BLaER1 (cell line): ENCODE measurements at regions not wholly inside any gene's neighbourhood (a gene's known extent, or its start where the extent isn't known, plus 50 kb on each side); places are given as distances from the start of the nearest gene placed in this dataset.
A peak's percentile ranks its signal among the peaks of the same experiment; 100 is the strongest.

ENCODE experiments used
- H3K27ac ChIP-seq: shearing (Covaris generic); formaldehyde crosslinking; 2 replicates; pipeline ENCODE4 v1.8.1; 2022
- H3K27me3 ChIP-seq: shearing (Covaris generic); formaldehyde crosslinking; 2 replicates; pipeline ENCODE4 v1.8.1; 2022
- H3K36me3 ChIP-seq: shearing (Covaris generic); formaldehyde crosslinking; 2 replicates; pipeline ENCODE4 v1.8.1; 2022
- H3K4me1 ChIP-seq: shearing (Covaris generic); formaldehyde crosslinking; 2 replicates; pipeline ENCODE4 v1.8.1; 2022
- H3K4me2 ChIP-seq: shearing (Covaris generic); formaldehyde crosslinking; 2 replicates; pipeline ENCODE4 v1.8.1; 2022
- H3K4me3 ChIP-seq: shearing (Covaris generic); formaldehyde crosslinking; 2 replicates; pipeline ENCODE4 v1.8.1; 2022
- H3K9ac ChIP-seq: shearing (Covaris generic); formaldehyde crosslinking; 2 replicates; pipeline ENCODE4 v1.8.1; 2022
- H3K9me3 ChIP-seq: shearing (Covaris generic); formaldehyde crosslinking; 2 replicates; pipeline ENCODE4 v1.8.1; 2022
- H4K20me1 ChIP-seq: shearing (Covaris generic); formaldehyde crosslinking; 2 replicates; pipeline ENCODE4 v1.8.1; 2022
- Cebpa-rat ChIP-seq: shearing (Covaris generic); IDR thresholded peaks from 2 replicates; pipeline ENCODE4 v1.8.1; 2022

DNA sequence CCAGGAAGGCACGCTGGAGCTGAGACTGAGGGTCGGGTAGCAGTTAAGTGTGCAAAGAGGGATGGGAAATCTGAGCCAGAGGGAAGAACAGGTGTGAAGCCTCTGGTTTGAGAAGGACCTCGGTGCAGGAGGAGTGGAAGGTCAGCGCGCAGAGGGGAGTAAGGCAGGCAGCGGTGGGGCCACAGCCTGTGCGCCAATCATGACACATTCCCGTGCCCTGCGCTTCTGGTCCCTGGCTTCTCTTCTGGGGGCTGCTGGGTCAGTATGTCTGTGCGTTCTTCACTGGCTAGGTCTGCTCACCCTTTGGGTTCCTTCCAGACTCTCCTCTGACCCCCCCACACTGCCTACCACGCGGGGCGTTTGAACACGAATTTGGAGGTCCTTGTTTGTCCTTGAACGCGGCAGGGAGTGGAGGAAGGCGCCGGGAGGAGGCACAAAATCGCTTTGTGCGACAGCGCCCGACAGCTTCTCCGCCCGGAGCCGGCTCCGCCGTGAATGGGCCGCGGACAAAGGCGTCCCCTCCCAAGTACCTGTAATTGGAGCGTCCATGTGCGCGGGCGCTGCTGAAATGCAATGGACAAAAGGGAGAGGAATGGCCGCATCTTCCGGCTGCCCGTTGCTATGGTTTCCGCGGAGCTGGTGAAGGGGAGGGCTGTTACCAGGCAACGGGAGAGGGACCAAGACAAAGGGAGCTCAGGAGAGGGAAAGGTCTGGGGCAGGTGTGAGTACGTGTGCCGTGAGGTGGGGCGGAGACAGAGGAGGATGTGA lies 207.2 kb upstream of the SRRM4 start:
- H3K9ac ChIP-seq, result no peak overlapping the region
- no peaks in the 10 kb centered on the region for H3K27me3 ChIP-seq
- no peaks in the 10 kb centered on the region for H3K36me3 ChIP-seq
- H4K20me1 ChIP-seq, result no peaks in the 10 kb centered on the region
- H3K4me3 ChIP-seq, result no peak overlapping the region
- no peak for TF ChIP-seq Cebpa-rat
- H3K4me2 ChIP-seq, result no peak overlapping the region
- H3K27ac ChIP-seq, result no peak overlapping the region
- H3K9me3 ChIP-seq, result no peaks in the 10 kb centered on the region
- H3K4me1 ChIP-seq, result no peaks in the 10 kb centered on the region

DNA sequence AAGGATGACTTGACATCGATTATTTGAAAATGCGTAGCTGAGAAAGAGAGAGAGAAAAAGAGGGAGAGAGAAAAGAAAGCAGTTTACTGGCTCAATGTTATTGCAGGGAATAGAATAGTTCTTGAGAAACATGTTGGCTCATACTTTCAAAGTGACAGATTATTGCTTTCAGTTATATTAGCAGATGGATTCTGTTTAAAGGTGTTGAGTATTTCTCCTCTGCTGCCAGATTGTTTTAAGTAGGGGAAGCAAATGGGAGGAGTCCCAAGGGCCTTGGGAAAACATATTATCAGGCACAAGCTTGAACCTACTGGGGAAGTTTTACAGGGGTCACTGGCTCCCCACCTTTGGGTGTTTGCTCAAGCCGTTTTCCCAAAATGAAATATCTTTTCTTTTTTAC lies 203.8 kb upstream of the SRRM4 start:
- TF ChIP-seq Cebpa-rat, result no peak

DNA sequence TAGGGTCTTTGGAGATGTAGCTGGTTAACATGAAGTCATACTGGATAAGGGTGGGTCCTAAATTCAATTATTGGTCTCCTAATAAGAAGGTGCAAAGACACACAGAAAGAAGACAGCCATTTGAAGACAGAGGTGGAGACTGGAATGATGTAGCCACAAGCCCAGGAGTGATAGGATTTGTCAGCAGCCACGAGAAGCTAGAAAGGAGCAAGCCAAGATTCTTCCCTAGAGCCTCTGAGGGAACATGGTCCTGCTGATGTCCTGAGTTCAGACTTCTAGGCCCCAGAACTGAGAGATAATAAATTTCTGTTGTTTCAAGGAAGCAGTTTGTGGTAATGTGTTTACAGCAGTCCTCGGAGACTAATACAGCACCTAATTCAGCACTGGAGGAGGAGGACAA lies 203.3 kb upstream of the SRRM4 start:
- Histone ChIP-seq H3K4me2 (no peak overlapping the region), H3K27ac (no peak overlapping the region), H3K4me3 (no peak overlapping the region), H4K20me1 (no peaks in the 10 kb centered on the region), H3K27me3 (no peaks in the 10 kb centered on the region), H3K9me3 (no peaks in the 10 kb centered on the region), H3K4me1 (no peaks in the 10 kb centered on the region), H3K9ac (no peak overlapping the region), H3K36me3 (no peaks in the 10 kb centered on the region)
- TF ChIP-seq Cebpa-rat, result no peak

More for the DNA sequence above, 203.8 kb upstream of the SRRM4 start:
- Histone ChIP-seq H3K4me1 (no peaks in the 10 kb centered on the region), H3K36me3 (no peaks in the 10 kb centered on the region), H3K9ac (no peak overlapping the region), H3K4me2 (no peak overlapping the region), H3K27me3 (no peaks in the 10 kb centered on the region), H4K20me1 (no peaks in the 10 kb centered on the region), H3K27ac (no peak overlapping the region), H3K9me3 (no peaks in the 10 kb centered on the region), H3K4me3 (no peak overlapping the region)

DNA sequence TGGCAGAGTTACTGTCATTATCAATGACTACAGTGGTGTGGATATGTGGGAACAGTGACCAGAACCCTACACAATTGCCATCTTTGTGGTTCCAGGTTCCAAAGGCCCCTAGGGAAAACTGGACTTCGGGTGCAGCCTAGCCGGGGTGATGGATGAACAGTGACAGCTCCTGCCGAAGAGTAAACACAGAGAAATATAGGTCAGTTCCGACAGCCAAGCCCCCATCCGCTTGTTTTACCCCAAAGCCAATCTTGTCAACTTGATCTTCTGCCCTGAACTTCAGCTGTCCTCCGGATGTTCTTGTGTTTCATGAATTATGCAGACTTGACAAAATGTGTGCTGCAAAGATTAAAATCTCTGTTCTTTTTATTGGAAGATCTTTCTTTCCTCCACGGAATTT lies 200.4 kb upstream of the SRRM4 start:
- Histone ChIP-seq H3K4me1 (peaks cover 6% of the 10 kb centered on the region), H3K27ac (no peak overlapping the region), H3K4me3 (no peak overlapping the region), H4K20me1 (no peaks in the 10 kb centered on the region), H3K27me3 (no peaks in the 10 kb centered on the region), H3K9me3 (no peaks in the 10 kb centered on the region), H3K9ac (no peak overlapping the region), H3K36me3 (no peaks in the 10 kb centered on the region), H3K4me2 (no peak overlapping the region)
- no peak for TF ChIP-seq Cebpa-rat

DNA sequence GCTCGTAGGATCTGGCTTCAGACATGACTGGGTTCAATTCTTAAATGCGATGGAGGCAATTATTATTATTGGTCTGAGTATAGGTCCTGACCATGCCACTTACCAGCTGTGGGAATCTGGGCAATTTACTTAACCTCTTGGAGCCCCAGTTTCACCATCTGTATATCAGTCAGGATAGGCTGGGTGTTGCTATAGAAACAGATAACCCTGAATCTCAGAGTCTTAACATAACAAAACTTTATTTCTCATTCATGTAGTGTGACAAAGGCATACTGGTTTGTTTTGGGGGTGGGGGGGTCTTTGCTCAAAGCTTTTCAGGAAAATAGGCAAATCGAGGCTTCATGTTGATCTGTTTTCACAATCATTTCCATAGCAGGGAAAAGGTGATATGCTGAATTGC lies 199.6 kb upstream of the SRRM4 start:
- Histone ChIP-seq H3K27ac (no peak overlapping the region), H3K9me3 (no peaks in the 10 kb centered on the region), H4K20me1 (no peaks in the 10 kb centered on the region), H3K27me3 (no peaks in the 10 kb centered on the region), H3K9ac (no peak overlapping the region), H3K4me2 (no peak overlapping the region), H3K4me1 (peaks cover 6% of the 10 kb centered on the region), H3K36me3 (no peaks in the 10 kb centered on the region), H3K4me3 (no peak overlapping the region)
- TF ChIP-seq Cebpa-rat, result no peak

DNA sequence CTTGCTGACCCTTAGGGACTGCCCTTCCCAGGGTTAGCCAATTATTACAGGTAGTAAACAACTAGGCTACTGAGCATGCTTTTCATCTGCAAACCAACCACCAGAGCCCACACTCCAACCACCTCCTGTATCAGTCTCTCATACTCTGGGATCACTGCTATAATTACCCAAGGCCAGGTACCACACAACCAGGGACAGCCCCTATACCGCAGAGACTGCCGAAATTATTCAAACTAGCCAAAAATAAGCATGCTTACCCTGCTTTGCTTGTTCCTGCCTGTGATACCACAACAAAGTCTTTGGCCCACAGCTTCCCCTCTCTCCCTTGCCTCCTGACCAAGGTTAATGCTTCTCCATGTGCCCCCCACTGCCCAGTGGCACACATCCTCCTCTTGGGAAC lies 197.6 kb upstream of the SRRM4 start:
- no peak overlapping the region for H3K27ac ChIP-seq
- no peak for TF ChIP-seq Cebpa-rat
- peaks cover 7% of the 10 kb centered on the region for H3K4me1 ChIP-seq
- H3K9ac ChIP-seq, result no peak overlapping the region
- H3K27me3 ChIP-seq, result no peaks in the 10 kb centered on the region
- no peaks in the 10 kb centered on the region for H3K36me3 ChIP-seq
- peak overlapping the region; percentile 34 for H3K4me2 ChIP-seq
- H3K9me3 ChIP-seq, result no peaks in the 10 kb centered on the region
- H3K4me3 ChIP-seq, result no peak overlapping the region
- no peaks in the 10 kb centered on the region for H4K20me1 ChIP-seq

DNA sequence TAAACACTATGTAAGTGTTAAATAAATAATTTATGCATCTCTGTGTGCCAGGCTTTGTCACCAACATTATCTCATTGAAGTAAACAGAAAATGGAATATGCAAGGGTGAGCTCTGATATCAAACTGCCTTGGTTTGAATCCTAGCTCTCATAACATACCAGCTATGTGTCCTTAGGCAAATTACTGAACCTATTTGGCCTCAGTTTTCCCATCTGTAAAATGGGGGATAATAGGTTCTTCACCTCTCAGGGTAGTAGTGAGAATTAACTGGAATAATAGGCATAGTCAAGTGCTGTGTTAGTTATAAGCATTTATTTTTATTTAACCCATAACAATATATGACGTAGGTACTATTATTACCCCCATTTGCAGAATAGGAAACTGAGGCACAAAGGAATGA lies 190.8 kb upstream of the SRRM4 start:
- no peak overlapping the region for H3K4me2 ChIP-seq
- peaks cover 12% of the 10 kb centered on the region for H3K4me1 ChIP-seq
- H3K27ac ChIP-seq, result no peak overlapping the region
- no peak overlapping the region for H3K4me3 ChIP-seq
- H3K9ac ChIP-seq, result no peak overlapping the region
- no peak for TF ChIP-seq Cebpa-rat
- no peaks in the 10 kb centered on the region for H3K9me3 ChIP-seq
- H3K27me3 ChIP-seq, result no peaks in the 10 kb centered on the region
- H3K36me3 ChIP-seq, result no peaks in the 10 kb centered on the region
- no peaks in the 10 kb centered on the region for H4K20me1 ChIP-seq

DNA sequence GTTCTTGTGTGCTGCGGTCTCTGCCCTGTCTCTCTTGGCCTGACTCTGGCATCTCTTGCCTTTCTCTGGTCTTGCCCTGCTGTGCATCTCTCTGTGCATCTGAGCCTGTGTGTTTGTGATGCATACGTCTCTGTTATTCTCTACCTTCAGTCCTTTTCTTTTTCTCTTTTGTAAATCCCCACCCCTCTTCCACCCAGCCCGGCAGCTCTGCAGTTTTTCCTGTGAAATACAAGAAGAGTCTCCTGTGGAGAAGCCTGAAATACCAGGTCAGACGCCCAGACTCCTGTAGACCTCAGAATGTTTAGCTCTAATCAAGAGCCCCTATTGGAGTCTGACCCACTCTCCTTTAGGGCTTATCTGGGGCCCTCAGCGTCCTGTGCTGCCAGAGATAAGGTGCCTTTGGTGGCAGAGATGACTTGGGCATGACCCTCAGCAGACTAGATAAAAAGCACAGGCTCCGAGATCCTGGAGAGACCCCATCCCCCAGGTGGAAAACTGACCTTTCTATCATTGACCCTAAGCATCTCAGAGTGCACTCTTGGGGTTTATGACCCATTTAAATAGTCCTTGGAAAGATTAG lies 167.5 kb upstream of the SRRM4 start:
- Histone ChIP-seq H3K9ac (no peak overlapping the region), H3K4me1 (no peaks in the 10 kb centered on the region), H3K9me3 (no peaks in the 10 kb centered on the region; the same call in 1 of the 2 replicates), H4K20me1 (no peaks in the 10 kb centered on the region), H3K27ac (no peak overlapping the region), H3K4me3 (no peak overlapping the region), H3K27me3 (no peaks in the 10 kb centered on the region), H3K36me3 (no peaks in the 10 kb centered on the region), H3K4me2 (no peak overlapping the region)
- TF ChIP-seq Cebpa-rat, result no peak

DNA sequence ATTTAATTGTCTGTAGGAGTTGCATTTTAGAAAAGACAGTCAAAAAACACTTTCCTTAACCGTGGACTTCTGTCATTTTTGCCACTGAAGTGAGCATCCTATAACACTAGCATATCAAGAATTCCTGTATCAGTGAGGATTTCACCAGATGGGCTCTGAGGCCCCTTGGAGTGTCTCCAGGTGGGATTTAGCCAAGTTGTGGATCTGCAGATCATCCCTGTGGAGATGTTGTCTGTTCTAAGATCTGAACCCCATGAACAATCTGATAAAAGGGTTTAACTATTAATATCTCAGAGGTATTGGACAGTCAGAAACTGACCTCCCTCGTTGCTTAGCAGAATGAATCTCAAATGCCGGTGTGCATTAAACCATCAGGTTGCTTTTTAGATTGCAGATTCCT lies 165.0 kb upstream of the SRRM4 start:
- TF ChIP-seq Cebpa-rat, result no peak
- H3K4me2 ChIP-seq, result no peak overlapping the region

DNA sequence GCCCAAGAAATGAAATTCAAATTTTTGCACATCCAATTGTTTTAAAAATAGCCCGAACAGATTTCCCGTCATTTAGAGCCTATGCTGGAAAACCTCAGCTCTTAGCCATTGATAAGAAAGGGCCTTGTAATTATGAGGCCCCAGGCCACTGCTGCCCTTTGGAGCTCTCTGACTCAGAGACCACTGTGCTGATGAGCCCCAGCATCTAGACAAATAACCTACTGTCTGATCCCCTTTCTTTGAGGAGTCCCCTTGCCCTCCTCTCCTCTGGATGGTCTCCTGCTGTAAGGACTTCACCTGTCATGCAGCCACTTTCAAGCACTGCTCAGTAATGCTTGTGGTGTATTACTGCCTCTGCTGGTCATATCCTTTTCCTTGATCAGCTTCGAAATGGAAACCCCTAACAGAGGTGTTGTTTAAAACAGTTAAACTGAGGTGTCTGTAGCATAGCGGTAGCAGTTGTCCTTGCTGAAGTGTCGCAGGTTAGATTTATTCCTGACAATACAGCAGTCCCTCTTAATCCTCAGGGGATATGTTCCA lies 159.9 kb upstream of the SRRM4 start:
- TF ChIP-seq Cebpa-rat, result no peak
- H3K4me1 ChIP-seq, result peaks cover 5% of the 10 kb centered on the region; the same call in 1 of the 2 replicates
- H3K36me3 ChIP-seq, result no peaks in the 10 kb centered on the region
- H3K9ac ChIP-seq, result no peak overlapping the region
- no peaks in the 10 kb centered on the region for H3K27me3 ChIP-seq
- H4K20me1 ChIP-seq, result no peaks in the 10 kb centered on the region
- no peak overlapping the region for H3K27ac ChIP-seq
- H3K4me3 ChIP-seq, result no peak overlapping the region
- peaks cover 6% of the 10 kb centered on the region; the same call in 1 of the 2 replicates for H3K9me3 ChIP-seq
- no peak overlapping the region for H3K4me2 ChIP-seq

More for the DNA sequence above, 165.0 kb upstream of the SRRM4 start:
- no peak overlapping the region for H3K27ac ChIP-seq
- H3K9ac ChIP-seq, result no peak overlapping the region
- H3K9me3 ChIP-seq, result no peaks in the 10 kb centered on the region; the same call in 1 of the 2 replicates
- no peaks in the 10 kb centered on the region for H3K4me1 ChIP-seq
- no peak overlapping the region for H3K4me3 ChIP-seq
- no peaks in the 10 kb centered on the region for H3K36me3 ChIP-seq
- no peaks in the 10 kb centered on the region for H4K20me1 ChIP-seq
- H3K27me3 ChIP-seq, result no peaks in the 10 kb centered on the region
